Activated B cell treated with CpG ODN at 0.5 μM for 24 hours (primary cell): ENCODE measurements at regions not wholly inside any gene's neighbourhood (a gene's known extent, or its start where the extent isn't known, plus 50 kb on each side); places are given as distances from the start of the nearest gene placed in this dataset.

Experiments
- ATAC-seq: fragments of 200-7000 bp; cut with Tn5 transposase; one replicate; pipeline ENCODE4 v1.10.0; 2021; ENCODE audit warnings: low read depth, mild to moderate bottlenecking, moderate library complexity
- CTCF ChIA-PET: fragments of 350-600 bp; sonication (Branson Sonifier 250); formaldehyde crosslinking; loops from one replicate; lab custom pipeline; 2021; ENCODE audit warnings: antibody characterized with exemption; lab: Charles Lee
- POLR2A ChIA-PET: fragments of 350-600 bp; sonication (Branson Sonifier 250); formaldehyde crosslinking; loops from one replicate; lab custom pipeline; 2021; ENCODE audit warnings: antibody characterized with exemption; lab: Charles Lee
- DNase-seq: peaks from one replicate; pipeline ENCODE4 v3.0.0; 2022
- H3K27ac Mint-ChIP-seq: one replicate; pipeline ENCODE4 v1.8.0; 2020; ENCODE audit warnings: mixed read lengths
- H3K27me3 Mint-ChIP-seq: one replicate; pipeline ENCODE4 v1.8.0; 2021; ENCODE audit warnings: mixed read lengths
- H3K36me3 Mint-ChIP-seq: one replicate; pipeline ENCODE4 v1.8.0; 2021; ENCODE audit warnings: low read depth, mixed read lengths
- H3K4me1 Mint-ChIP-seq: one replicate; pipeline ENCODE4 v1.8.0; 2021; ENCODE audit warnings: mixed read lengths
- H3K4me3 Mint-ChIP-seq: one replicate; pipeline ENCODE4 v1.8.0; 2020; ENCODE audit warnings: mild to moderate bottlenecking, mixed read lengths
- H3K9me3 Mint-ChIP-seq: one replicate; pipeline ENCODE4 v1.8.0; 2020; ENCODE audit warnings: mixed read lengths
- intact Hi-C: fragments of 100-400 bp; cut with micrococcal nuclease; formaldehyde crosslinking; loops from one replicate; pipeline ENCODE4 v1.15.1; 2024
- TF ChIP-seq, protein P1 (sequence below): fragments of 200-600 bp; IDR thresholded peaks from one replicate; pipeline ENCODE4 v1.8.0; 2022; ENCODE audit warnings: antibody characterized with exemption, mild to moderate bottlenecking

DNA sequence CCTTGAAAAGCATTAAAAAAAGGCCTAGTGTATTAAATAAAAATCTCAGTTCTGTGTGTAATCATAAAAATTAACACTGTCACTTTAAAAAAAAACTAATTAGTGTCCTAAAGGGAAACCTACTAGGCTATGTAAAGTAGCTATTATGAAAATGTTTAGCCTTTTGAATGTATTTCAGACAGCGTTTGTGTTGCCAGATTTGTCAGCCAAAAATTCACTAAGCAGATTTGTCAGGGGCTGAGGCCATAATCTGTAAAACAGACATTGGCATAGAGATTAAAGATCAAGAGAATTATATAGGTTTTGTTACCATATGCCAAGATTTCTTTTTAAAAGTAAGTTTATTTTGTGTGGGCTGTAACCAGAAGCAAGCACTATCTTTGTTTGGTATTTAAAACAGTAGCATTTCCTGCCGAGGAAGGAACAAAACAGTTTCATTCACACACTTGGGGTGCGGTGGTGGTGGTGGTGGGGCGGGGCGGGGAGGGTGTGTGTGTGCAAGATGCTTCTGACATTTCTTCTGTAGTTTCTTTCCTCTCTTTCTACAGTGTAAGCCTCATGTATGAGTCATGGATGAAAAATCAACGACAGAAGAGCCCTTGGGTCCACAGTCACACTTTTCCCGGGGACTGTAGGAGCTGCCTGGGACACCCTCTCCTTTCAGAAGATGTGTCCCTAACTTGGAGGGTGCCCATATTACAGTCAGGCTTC lies 328.5 kb upstream of the FANCL start:
- CTCF ChIA-PET = no interaction called here
- ATAC-seq = no peak

DNA sequence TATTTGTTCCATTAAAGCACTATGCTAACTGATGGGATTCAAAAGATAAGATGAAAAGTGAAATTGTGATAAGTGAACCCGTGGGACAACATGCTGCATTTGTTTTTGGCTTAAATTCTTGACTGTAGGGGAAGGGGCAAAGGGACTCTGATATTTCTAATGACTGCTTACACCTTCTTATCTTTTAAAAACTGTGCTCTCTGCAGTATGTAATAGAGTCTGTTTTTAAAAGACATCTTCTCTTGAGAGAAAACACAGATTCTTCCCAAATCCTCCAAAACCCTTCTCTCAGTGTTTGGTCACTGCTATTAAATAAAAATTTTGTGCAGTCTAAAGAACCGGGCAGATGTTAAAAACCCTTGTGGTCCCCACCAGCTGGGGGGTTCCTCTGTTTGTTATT lies 327.8 kb upstream of the FANCL start:
- no peaks in the 10 kb centered on the region for H3K9me3 Mint-ChIP-seq
- TF ChIP-seq, protein P1, sequence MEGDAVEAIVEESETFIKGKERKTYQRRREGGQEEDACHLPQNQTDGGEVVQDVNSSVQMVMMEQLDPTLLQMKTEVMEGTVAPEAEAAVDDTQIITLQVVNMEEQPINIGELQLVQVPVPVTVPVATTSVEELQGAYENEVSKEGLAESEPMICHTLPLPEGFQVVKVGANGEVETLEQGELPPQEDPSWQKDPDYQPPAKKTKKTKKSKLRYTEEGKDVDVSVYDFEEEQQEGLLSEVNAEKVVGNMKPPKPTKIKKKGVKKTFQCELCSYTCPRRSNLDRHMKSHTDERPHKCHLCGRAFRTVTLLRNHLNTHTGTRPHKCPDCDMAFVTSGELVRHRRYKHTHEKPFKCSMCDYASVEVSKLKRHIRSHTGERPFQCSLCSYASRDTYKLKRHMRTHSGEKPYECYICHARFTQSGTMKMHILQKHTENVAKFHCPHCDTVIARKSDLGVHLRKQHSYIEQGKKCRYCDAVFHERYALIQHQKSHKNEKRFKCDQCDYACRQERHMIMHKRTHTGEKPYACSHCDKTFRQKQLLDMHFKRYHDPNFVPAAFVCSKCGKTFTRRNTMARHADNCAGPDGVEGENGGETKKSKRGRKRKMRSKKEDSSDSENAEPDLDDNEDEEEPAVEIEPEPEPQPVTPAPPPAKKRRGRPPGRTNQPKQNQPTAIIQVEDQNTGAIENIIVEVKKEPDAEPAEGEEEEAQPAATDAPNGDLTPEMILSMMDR = no peak
- ATAC-seq (no peak), DNase-seq (no peak)
- intact Hi-C loops = no loop called here
- H3K4me3 Mint-ChIP-seq = no peak overlapping the region
- H3K27ac Mint-ChIP-seq = no peak overlapping the region
- no peaks in the 10 kb centered on the region for H3K27me3 Mint-ChIP-seq
- CTCF ChIA-PET = no interaction called here
- POLR2A ChIA-PET = no interaction called here
- H3K4me1 Mint-ChIP-seq = peaks cover 12% of the 10 kb centered on the region
- H3K36me3 Mint-ChIP-seq = no peaks in the 10 kb centered on the region

More for the DNA sequence above, 328.5 kb upstream of the FANCL start:
- Mint-ChIP-seq H3K27me3 (no peaks in the 10 kb centered on the region), H3K4me3 (no peak overlapping the region), H3K9me3 (no peaks in the 10 kb centered on the region), H3K27ac (no peak overlapping the region), H3K4me1 (peaks cover 12% of the 10 kb centered on the region), H3K36me3 (no peaks in the 10 kb centered on the region)
- no peak for DNase-seq
- intact Hi-C loops = loop anchor here (2.0 to 5.0 kb wide), 3 partner anchors 663 to 1998 kb away; no protein-coding TSS in a partner anchor
- TF ChIP-seq, protein P1 = no peak
- POLR2A ChIA-PET = no interaction called here

DNA sequence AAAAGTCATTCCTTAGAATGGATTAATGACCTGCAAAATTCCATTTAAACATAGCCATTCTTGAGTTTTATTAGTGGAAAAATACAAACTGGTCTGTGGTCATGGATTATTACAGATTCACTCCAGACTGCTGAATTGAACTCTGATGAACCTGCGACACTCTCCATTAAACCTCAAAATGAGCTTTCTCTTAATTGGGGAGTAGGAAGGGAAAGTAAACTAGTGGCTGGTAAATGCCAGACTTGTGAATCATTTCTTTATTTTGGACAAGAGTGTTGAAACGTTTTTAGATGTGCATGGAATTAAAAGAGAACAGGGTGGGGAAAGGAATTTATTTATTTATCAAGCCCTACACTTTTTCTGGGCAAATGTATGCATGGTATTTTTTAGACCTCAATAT lies 321.2 kb upstream of the FANCL start:
- Mint-ChIP-seq H3K27ac (no peak overlapping the region), H3K4me1 (no peaks in the 10 kb centered on the region), H3K27me3 (no peaks in the 10 kb centered on the region), H3K36me3 (no peaks in the 10 kb centered on the region), H3K4me3 (no peak overlapping the region), H3K9me3 (no peaks in the 10 kb centered on the region)
- intact Hi-C loops = no loop called here
- no peak for ATAC-seq
- POLR2A ChIA-PET = no interaction called here
- TF ChIP-seq, protein P1 = no peak
- DNase-seq = no peak
- CTCF ChIA-PET = no interaction called here

DNA sequence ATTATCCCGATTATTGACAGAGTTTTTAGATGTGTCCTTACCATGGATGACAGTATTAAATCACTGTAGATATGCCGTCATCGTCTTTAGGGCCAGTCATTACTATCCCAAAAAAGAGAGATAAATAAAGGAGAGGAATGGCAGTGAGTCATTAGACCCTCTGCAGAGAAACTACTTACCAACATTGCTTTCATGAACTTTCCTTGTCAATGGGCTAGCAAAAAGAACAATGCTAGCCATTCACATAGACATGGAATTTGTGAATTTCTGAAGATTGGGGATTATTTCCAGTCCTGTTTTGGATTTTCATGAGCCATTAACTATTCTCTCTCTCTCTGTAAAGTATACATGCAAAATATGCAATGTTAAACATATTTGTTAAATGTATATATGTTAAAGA lies 319.4 kb upstream of the FANCL start:
- Mint-ChIP-seq H3K36me3 (no peaks in the 10 kb centered on the region), H3K27me3 (peaks cover 2% of the 10 kb centered on the region), H3K9me3 (no peaks in the 10 kb centered on the region), H3K4me1 (no peaks in the 10 kb centered on the region), H3K27ac (no peak overlapping the region), H3K4me3 (no peak overlapping the region)
- CTCF ChIA-PET = no interaction called here
- POLR2A ChIA-PET = no interaction called here
- DNase-seq (no peak), ATAC-seq (no peak)
- TF ChIP-seq, protein P1 = no peak
- intact Hi-C loops = no loop called here

DNA sequence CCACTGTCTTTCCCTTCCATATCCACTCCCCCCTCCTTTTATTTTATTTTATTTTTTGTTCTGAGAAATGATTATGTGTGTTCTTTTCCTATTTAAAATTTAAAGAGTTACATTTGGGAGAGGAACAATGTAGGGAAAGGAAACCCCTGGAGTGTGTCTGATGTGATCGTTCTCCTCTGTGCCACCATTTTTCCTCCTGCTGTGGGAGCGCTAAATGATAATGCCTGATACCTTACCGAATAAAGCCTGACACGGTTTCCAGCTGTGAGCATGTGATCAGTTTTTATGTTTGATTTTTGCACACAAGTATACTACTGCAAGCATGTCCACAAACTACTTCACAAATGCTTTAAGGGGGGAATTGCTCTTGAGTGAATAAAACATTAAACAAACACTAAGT lies 317.8 kb upstream of the FANCL start:
- H3K36me3 Mint-ChIP-seq = no peaks in the 10 kb centered on the region
- ChIA-PET POLR2A (no interaction called here), CTCF (no interaction called here)
- H3K4me1 Mint-ChIP-seq = no peaks in the 10 kb centered on the region
- peaks cover 2% of the 10 kb centered on the region for H3K27me3 Mint-ChIP-seq
- ATAC-seq (no peak), DNase-seq (no peak)
- intact Hi-C loops = no loop called here
- TF ChIP-seq, protein P1 = no peak
- H3K9me3 Mint-ChIP-seq = no peaks in the 10 kb centered on the region
- no peak overlapping the region for H3K4me3 Mint-ChIP-seq
- no peak overlapping the region for H3K27ac Mint-ChIP-seq
